Ammon's horn (tissue), 1 donor: ENCODE measurements at regions not wholly inside any gene's neighbourhood (a gene's known extent, or its start where the extent isn't known, plus 50 kb on each side); places are given as distances from the start of the nearest gene placed in this dataset.

Experiments used
- DNase-seq: peaks from one replicate; pipeline ENCODE4 v3.0.0-alpha.2; 2016; ENCODE audit warnings: low spot score

- no peak for DNase-seq
Observed at GRCh38 chr11:25970726-25971508, 361.0 kb upstream of the ANO3 start.

- no peak for DNase-seq
Observed at GRCh38 chr11:25980091-25980490, 351.8 kb upstream of the ANO3 start.

GRCh38 chr11:25981998-25982397 lies 349.9 kb upstream of the ANO3 start:
- DNase-seq, result peak; percentile 62

GRCh38 chr11:25983280-25983679 lies 348.6 kb upstream of the ANO3 start:
- no peak for DNase-seq

GRCh38 chr11:25988178-25988577 lies 343.8 kb upstream of the ANO3 start:
- no peak for DNase-seq

GRCh38 chr11:25990406-25990805 lies 341.5 kb upstream of the ANO3 start:
- DNase-seq, result no peak

GRCh38 chr11:25991476-25991875 lies 340.5 kb upstream of the ANO3 start:
- DNase-seq, result no peak

GRCh38 chr11:25992294-25992693 lies 339.6 kb upstream of the ANO3 start:
- DNase-seq, result no peak

- DNase-seq, result no peak
Observed at GRCh38 chr11:25993016-25993415, 338.9 kb upstream of the ANO3 start.

GRCh38 chr11:26011474-26011873 lies 320.5 kb upstream of the ANO3 start:
- DNase-seq, result no peak

GRCh38 chr11:26014456-26015115 lies 317.3 kb upstream of the ANO3 start:
- peak; percentile 12 for DNase-seq

GRCh38 chr11:26017322-26017860 lies 314.5 kb upstream of the ANO3 start:
- no peak for DNase-seq

GRCh38 chr11:26017903-26018302 lies 314.0 kb upstream of the ANO3 start:
- DNase-seq, result no peak

- no peak for DNase-seq
Observed at GRCh38 chr11:26018336-26018735, 313.6 kb upstream of the ANO3 start.

GRCh38 chr11:26019386-26019785 lies 312.5 kb upstream of the ANO3 start:
- DNase-seq, result no peak

GRCh38 chr11:26021017-26021416 lies 310.9 kb upstream of the ANO3 start:
- no peak for DNase-seq

GRCh38 chr11:26023057-26023456 lies 308.9 kb upstream of the ANO3 start:
- no peak for DNase-seq

- DNase-seq, result no peak
Observed at GRCh38 chr11:26025676-26026075, 306.3 kb upstream of the ANO3 start.

GRCh38 chr11:26026078-26026477 lies 305.9 kb upstream of the ANO3 start:
- no peak for DNase-seq

- DNase-seq, result no peak
Observed at GRCh38 chr11:26027887-26028286, 304.0 kb upstream of the ANO3 start.

GRCh38 chr11:26028393-26028911 lies 303.5 kb upstream of the ANO3 start:
- no peak for DNase-seq

GRCh38 chr11:26030399-26030798 lies 301.5 kb upstream of the ANO3 start:
- DNase-seq, result no peak

- no peak for DNase-seq
Observed at GRCh38 chr11:26032241-26032640, 299.7 kb upstream of the ANO3 start.
